Putamen (tissue), 1 donor: ENCODE measurements at regions not wholly inside any gene's neighbourhood (a gene's known extent, or its start where the extent isn't known, plus 50 kb on each side); places are given as distances from the start of the nearest gene placed in this dataset.
A peak's percentile ranks its signal among the peaks of the same experiment; 100 is the strongest.
"Not testable (repeated sequence)": the region's sequence is repeated elsewhere in the genome, so short reads cannot be mapped to it uniquely, and the experiment has no call there.

Source experiments
- DNase-seq: peaks from one replicate; pipeline ENCODE4 v3.0.0-alpha.2; 2016; ENCODE audit warnings: low spot score

DNA sequence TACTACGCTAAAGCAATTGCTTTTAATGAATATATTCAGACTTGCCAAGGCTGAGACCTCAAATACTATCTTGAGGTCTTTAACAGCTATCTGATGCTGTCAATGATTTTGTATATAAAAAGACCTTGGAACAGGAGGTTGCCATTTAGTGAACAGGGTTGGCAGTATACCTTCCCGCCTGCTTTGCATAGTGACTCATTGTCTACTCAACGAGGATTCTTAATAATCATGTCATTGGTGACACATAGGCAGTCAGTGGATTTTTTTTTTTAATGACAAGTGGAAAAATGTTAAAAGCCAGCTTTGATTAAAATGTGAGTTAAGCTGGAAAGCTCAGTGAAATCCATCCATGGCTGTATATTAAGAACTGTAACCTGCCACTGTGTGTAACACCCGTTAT is 164.0 kb downstream of the ASMT start:
- DNase-seq: peak; percentile 62

DNA sequence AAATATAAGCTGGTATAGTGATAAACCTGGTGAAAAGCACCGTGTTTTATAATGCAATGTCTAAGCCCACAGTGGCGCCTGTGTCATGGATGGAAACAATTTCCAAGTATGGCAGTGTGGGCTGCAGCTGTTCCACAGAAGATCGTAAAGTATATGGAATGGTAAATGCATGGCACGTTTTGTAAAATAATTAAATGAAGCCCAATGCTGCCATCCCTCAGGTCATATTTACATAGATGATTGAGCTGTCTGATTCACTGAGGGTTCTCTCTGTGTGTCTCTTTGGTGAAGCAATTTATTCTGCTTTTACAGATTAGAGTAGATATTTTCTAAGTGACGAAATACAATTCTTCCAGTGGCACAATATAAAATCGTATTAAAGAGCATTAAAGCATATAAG is 164.8 kb downstream of the ASMT start:
- DNase-seq: no peak

DNA sequence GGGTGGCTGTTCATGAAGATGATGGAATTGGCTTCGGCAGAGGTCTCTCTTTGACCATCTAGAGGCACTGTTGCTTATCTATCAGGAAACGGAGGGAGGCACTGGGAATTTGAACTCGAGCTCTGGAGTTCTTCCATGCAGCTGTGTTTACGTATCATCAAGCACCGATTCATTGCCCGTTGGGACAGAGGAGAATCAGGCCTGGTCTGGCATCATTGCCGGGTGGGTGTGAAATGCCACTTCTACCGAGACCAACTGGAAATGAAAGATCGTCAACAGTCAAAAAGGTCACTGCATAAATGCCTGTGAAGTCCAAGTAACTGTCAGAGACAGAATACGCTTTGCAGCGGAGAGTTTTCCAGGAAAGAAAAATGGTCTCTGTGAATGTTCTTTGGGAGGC is 166.9 kb downstream of the ASMT start:
- no peak for DNase-seq

DNA sequence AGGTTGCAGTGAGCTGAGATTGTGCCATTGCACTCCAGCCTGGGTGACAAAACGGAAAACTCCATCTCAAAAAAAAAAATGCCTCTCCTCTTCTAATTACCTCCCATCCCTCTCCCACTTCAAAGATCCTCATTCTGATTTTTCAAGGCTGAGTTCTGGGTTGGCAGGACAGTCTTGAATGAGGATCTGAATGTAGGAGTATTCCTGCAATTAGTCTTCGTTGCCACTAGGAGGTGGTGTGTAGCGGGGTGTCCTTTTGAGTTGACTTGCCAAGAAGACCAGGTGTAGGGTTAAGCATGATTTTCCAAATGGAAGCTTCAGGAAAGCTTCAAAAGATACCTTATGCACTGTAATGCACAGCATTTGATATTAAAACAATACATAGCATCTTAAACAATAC is 169.9 kb downstream of the ASMT start:
- no peak for DNase-seq

DNA sequence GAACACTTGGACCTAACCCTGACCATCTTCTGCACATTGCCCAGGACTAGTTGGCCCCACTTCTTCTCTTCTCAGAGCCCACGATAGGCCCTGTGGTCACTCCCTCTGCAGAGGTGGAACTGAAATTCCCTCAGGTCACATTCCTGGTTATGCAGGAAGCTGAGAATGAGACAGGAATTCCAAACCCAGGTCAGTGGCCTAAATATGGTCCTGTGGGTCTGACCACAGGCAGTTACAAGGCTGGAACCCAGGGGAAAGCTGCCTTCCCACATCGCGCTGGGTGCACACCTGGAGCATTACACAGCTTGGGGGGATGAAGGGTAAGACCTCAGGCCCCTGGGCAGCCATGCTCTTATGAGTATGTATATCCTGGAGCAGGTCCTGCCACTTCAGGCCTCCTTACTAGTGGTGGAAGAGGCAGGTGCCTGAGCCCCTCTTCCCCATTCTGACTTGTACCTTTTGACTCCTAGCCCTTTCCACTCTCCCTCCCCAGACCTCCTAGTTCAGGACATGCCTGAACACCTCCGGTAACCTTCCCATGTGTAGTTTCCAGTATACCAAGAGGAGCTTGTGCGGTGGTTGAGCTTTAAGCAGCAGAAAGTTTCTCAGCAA is 173.5 kb downstream of the ASMT start:
- DNase-seq: no peak

DNA sequence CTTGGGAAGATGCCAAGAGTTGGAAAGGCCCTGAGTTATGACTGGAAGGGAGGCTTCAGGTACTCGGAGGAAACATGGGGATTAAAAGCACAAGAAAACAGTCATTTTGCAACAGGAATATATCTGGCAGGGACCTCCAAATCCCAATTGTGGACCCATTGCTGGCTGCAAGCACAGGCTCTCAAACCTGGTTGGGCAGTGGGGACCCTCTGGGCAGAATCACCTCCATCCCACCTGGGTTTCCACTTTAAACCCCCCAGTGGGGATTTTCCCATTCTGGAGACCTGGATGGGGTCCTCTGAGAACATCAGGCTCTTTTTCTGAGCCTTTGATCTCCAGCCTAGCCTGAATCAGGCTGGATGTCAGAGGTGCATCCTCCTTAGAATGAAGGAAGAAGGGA is 177.8 kb downstream of the ASMT start:
- DNase-seq: no peak

DNA sequence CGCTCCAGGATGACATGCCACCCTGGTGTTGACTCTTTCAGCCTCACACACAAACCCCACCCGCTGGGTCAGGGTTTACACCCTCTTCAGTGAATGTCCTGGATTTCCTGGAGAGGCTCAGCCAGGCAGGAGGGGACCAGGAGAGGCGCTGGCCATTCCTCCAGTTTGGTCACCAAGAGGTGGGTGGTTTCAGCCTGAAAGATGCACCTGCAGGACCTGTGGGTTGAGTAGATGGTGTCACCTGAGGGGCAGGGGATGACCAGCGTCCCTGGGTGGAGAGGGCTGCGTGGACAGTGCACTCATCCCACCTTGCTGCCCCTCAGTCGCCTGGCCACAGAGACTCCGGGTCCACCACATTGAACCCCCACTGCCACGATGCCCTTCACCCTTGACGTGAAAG is 179.7 kb downstream of the ASMT start:
- DNase-seq: no peak

DNA sequence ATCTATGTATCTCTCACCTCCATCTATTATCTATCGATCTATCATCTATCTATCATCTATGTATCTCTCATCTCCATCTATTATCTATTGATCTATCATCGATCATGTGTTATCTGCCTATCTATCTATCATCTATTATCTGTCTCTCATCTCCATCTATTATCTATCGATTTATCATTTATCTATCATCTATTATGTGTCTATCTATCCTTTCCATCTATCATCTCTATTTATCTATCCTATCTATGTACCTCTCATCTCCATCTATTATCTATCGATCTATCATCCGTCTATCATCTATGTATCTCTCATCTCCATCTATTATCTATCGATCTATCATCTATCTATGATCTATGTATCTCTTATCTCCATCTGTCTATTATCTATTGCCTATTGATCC is 188.1 kb downstream of the ASMT start:
- no peak for DNase-seq

DNA sequence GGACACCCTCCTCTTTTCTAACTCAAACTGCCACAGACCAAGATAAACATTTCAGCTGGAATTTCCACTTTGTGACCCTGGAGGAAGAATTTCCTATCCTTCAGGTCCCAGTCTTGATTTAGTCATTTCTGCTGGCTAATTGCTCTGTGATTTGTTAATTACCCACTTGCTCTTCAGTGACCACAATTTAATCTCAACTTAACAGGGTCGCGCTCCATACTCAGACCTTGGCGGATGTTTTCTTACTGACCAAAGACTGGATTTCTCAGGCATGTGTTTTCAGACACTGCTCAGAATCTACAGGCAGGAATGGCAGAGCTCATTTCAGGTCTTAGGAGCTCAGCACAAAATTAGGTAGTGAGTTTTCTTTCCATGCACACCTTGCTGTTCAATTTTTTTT is 188.9 kb downstream of the ASMT start:
- no peak for DNase-seq

DNA sequence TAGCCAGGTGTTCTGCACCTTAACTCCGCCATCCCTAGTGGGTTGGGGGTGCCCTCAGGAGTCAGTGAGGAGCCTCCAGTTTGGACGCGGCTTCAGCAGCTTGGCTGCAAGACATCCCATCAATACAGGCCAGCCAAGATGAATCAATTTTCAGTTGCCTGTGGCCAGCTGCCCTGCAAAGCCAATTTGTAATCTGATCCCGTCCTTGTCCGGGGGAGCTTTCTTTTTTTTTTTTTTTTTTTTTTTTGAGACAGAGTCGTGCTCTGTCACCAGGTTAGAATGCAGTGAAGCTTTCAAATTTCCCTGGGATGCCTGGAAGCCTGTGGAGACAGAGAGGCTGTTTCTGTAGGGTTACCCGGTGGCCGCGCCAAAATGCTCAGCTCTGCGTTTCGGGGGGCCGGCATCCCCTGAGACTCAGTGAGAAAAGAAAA is 192.5 kb downstream of the ASMT start:
- DNase-seq: no peak

DNA sequence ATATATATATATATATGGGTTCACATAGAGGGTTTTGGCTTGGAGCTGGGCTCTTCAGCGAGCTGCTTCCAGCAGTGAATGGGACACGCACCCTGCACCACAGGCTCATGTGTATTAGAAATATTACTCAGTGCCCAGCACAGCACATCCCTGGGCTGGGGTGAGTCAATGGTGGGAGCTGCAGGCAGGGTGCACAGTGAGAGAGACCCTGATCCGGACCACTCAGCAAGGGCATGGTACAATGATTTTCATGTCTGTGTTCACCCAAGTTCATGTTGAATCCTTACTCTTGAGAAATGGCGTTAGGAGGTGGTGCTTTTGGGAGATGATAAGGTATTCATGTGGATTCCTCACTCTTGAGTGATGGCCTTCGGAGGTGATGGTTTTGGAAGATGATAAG is 194.7 kb downstream of the ASMT start:
- no peak for DNase-seq

DNA sequence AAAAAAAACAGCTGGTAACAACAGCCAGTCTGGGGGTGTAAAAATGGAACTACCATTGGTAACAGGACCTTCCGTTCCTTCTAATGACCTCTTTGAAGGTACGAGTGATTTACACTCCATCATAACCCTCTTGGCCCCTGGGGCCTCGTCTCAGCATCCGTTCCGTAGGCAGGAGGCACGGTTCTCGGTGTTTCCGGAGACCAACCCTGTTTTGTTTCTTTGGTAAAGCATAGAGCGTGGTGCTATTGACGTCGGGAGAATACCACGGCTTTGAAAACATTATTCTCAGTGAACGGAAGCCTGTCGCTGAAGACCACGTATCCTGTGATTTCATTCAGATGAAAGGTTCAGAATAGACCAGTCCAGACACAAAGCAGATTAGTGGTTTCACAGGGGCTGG is 198.9 kb downstream of the ASMT start:
- no peak for DNase-seq

DNA sequence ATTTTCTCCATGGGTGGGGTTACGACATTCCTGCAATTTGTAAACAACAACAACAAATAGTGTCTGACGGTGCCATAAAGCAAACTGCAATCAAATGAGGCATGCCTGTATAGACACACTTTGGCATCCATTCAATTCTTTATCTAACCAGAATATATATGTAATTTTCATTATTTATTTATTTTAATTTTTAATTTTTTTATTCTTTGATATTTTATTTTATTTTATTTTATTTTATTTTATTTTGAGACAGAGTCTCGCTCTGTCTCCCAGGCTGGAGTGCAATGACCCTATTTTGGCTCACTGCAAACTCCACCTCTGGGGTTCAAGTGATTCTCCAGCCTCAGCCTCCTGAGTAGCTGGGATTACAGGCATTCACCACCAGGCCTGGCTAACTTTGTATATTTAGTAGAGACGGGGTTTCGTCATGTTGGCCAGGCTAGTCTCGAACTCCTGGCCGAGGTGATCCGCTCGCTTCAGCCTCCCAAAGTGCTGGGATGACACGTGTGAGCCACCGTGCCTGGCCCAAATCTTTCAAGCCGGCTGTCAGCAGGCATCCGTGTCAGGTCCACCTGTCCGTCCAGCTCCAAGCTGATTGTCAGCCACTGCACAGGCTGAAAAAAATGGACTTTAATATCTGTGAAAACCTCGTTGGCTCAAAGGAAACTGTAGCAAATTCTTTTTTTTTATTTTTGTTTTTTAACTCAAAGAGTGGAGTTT is 200.8 kb downstream of the ASMT start:
- DNase-seq: no peak

DNA sequence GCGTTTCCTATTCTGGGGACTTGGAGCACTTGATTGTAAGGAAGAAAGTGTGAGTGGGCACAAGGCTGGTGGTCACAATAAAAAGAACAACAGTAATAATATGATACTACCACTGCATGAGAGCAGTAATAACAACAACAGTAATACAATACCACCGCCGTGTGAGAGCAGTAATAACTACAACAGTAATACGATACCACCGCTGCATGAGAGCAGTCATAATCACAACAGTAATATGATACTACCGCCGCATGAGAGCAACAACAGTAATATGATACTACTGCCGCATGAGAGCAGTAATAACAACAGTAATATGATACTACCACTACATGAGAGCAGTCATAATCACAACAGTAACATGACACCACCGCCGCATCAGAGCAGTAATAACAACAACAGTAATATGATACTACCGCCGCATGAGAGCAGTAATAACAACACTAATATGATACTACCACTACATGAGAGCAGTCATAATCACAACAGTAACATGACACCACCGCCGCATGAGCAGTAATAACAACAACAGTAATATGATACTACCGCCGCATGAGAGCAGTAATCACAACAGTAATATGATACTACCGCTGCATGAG is 201.6 kb downstream of the ASMT start:
- not testable (repeated sequence) for DNase-seq

DNA sequence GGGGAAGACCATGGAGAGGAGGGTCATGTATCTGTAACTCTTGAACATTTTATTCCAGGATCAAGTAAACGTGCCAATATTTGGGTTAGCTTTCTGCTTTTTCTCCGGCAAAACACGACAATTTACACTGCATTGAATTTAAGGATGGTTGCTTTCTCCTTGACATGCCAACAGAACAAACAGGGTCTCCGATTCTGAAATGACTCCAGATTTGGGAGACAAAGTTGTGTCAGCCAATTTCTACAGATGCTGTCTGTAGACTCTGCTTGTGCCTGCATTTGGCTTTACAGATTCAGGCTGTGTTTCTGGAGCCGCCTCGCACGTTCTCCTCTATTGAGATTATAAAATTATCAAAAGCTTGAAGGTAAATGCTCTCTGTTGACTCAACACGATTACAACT is 207.0 kb downstream of the ASMT start:
- no peak for DNase-seq

DNA sequence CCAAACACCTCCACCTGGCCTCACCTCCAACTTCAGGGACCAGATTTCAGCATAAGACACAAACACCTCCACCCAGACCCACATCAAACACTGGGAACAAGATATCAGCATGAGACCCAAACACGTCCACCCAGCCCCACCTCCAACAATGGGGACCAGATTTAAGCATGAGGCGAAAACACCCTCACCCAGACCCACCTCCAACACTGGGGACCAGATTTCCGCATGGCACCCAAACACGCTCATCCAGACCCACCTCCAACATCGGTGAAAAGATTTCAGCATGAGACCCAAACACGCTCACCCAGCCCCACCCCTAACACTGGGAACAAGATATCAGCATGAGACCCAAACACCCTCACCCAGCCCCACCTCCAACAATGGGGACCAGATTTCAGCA is 210.0 kb downstream of the ASMT start:
- no peak for DNase-seq

DNA sequence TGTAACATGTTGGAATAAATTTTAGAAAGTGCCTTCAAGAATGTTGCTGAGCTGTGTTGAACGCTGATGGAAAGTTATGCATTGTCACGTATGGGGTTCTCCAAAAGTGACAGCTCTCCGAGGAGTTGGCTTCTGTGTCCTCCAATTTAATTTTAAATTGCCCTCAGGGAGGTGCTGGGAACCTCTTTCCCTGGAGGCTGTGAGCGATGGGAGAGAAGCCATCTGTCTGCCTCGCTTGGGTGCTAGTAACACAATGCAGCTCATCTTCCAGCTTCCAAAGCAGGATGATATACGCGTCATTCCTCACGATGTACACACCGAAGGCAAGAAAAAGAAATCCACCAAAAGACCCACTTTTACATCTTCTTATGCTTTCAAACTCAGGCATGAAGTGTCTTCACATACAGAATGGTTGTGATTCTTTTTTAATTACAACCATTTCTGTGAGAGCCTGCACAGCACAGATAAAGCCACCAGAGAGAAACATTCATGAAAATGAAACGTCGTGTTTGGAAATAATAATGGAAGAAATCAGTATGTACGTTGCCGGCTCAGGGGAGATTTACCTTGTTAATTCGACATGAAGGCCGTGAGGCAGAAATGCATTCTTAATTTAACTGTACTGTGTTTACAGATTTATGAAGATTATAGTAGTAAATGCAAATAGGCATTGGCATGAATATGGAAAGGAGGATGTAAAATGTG is 218.9 kb downstream of the ASMT start:
- no peak for DNase-seq

DNA sequence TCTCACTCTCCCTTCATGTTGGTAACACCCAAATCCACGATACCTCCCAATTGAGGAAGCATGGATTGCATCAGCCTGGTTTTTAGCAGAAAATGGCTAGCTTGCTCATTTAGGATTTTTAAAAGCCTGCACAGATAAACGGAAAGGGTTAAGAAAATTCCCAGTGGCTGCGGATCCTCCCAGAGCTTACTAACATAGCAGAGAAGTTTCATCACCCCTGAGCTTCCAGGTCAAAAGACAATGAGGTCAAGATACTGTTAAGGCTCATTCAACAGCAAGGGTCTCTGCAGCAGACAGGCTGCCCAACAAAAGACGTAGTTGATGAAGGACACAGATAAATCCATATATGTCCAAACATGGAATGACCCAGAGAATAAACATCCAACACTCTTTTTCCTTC is 220.2 kb downstream of the ASMT start:
- no peak for DNase-seq

DNA sequence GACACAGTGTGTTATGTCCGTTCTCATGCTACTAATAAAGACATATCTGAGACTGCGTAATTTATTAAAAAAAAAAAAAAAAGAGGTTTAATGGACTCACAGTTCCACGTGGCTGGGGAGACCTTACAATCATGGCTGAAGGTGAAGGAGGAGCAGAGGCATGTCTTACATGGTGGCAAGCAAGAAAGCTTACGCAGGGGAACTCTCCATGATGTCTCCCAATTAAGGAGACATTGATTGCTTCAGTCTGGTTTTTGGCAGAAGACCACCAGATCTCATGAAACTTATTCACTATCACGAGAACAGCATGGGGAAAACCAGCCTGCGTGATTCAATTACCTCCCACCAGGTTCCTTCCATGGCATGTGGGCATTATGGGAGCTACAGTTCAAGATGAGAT is 221.8 kb downstream of the ASMT start:
- no peak for DNase-seq

DNA sequence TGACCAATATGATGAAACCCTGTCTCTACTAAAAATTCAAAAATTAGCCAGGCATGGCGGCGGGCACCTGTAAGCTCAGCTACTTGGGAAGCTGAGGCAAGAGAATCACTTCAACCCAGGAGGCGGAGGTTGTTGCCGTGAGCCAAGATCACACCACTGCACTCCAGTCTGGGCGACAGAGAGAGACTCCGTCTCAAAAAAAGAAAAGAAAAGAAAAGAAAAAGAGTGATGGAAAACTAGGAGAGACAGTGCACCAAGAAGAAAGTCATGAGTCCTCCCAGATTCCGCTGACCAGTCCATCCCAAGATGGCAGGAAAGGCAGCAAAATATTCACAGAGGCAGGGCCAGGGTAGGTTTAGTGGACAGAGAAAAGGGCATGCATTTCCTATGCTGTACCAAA is 226.9 kb downstream of the ASMT start:
- DNase-seq: no peak

DNA sequence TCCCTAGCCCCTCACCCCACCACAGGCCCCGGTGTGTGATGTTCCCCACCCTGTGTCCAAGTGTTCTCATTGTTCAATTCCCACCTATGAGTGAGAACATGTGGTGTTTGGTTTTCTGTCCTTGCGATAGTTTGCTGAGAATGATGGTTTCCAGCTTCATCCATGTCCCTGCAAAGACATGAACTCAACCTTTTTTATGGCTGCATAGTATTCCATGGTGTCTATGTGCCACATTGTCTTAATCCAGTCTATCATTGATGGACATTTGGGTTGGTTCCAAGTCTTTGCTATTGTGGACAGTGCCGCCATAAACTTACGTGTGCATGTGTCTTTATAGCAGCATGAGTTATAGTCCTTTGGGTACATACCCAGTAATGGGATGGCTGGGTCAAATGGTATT is 232.1 kb downstream of the ASMT start:
- DNase-seq: not testable (repeated sequence)

DNA sequence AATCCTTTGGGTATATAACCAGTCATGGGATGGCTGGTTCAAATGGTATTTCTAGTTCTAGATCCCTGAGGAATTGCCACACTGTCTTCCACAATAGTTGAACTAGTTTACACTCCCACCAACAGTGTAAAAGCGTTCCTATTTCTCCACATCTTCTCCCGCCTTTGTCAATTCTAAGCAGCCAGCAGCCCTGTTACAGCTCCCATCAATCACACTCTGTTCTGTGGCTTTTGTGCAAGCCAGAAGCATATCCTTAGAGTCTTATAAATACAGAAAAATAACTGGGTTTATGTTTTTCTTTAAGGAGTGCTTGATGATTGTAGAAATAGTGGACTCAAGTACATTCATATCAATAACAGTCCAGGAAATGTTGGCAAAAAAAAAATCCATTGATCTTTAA is 232.9 kb downstream of the ASMT start:
- DNase-seq: not testable (repeated sequence)

DNA sequence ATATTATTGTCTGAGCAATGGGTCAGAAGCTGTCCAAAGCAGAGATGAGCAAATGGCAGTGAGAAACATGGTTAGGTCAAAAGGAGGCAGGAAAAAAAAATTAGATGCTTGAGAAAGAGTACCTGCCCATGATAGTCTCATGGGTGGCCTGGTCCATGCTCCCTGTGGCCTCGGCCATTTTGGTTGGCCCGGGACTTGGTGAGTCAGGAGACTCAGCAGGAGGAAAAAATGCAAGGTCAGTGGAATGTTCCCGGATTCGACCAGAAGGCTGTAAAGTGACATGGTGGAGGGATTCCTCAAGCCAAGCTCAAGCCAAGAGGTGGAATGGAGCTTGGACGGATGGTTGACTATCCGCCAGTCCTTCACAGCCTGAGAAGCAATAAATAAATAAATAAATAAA is 236.7 kb downstream of the ASMT start:
- DNase-seq: no peak
